ENCODE measurements at regions not wholly inside any gene's neighbourhood (a gene's known extent, or its start where the extent isn't known, plus 50 kb on each side); places are given as distances from the start of the nearest gene placed in this dataset.

DNA sequence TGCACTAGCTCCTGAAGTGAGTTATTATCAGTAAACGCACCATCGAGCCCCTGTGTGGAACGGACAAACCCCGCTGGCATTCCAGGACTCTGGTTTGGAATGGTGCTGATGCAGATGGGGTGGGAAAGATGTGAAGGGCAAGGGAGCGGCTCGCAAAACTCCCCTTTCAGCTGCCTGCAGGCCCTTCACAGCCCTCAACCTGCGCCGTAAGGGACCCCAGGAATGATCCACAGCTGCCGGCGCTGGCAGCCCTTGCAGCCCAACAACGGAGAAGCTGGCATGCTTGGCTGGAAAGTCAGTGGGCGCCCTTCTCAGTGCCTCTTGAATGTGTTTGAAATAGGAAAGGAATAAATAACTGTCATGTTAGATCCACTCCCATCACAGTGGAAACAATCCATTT is 1445.5 kb downstream of the BRD1 start:
- POLR2A ChIA-PET = no interaction called here
- TF ChIP-seq TCF7L2 (IDR thresholded peaks at IDR 0.05; ENCODE audit: low read depth, low read length) = no peak
- TF ChIP-seq, protein P1, sequence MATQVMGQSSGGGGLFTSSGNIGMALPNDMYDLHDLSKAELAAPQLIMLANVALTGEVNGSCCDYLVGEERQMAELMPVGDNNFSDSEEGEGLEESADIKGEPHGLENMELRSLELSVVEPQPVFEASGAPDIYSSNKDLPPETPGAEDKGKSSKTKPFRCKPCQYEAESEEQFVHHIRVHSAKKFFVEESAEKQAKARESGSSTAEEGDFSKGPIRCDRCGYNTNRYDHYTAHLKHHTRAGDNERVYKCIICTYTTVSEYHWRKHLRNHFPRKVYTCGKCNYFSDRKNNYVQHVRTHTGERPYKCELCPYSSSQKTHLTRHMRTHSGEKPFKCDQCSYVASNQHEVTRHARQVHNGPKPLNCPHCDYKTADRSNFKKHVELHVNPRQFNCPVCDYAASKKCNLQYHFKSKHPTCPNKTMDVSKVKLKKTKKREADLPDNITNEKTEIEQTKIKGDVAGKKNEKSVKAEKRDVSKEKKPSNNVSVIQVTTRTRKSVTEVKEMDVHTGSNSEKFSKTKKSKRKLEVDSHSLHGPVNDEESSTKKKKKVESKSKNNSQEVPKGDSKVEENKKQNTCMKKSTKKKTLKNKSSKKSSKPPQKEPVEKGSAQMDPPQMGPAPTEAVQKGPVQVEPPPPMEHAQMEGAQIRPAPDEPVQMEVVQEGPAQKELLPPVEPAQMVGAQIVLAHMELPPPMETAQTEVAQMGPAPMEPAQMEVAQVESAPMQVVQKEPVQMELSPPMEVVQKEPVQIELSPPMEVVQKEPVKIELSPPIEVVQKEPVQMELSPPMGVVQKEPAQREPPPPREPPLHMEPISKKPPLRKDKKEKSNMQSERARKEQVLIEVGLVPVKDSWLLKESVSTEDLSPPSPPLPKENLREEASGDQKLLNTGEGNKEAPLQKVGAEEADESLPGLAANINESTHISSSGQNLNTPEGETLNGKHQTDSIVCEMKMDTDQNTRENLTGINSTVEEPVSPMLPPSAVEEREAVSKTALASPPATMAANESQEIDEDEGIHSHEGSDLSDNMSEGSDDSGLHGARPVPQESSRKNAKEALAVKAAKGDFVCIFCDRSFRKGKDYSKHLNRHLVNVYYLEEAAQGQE (IDR thresholded peaks at IDR 0.05; ENCODE audit: insufficient read depth in 1 of 2, low read depth in 2 of 2, low read length in 1 of 2) = no peak
- BruUV-seq (replicated peaks) = no TSS peak

DNA sequence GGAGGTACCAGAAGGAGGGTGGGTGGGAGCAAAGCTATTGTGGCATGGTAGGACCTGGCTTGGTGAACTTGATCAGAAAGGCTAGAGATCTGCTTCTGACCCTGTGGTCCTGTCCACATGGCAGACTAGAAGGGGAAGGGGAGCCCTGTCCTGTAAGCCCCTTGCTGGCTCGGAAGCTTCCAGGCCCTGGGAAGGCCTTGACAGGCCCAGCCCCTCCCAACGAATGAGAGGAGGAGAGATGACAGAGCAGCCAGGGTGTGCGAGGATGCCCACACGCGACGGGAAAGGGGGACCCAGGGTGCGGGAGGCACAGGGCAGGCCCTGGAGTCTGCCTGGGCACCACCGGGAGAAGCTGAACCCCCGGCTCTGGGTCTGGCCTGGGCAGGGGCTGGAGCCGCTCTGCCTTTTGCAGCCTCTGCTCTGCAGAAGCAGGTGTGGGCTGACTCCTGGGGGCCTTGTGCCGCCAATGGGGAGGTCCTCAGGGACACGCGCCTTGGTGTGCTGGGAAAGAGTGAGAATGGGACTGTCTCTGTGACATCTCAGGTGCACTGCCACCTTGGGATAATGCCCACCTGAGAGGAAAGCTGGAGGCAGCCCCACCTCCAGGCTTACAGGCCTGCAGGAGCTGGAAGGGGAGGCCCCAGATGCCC is 1447.5 kb downstream of the BRD1 start:
- H3K27me3 ChIP-seq (ENCODE audit: control insufficient read depth, insufficient read depth, low read length) = no peaks in the 10 kb centered on the region; the same call in 1 of the 2 replicates
- TF ChIP-seq POLR2AphosphoS5 (IDR thresholded peaks at IDR 0.05; ENCODE audit: low read depth, low read length) = no peak
- TF ChIP-seq, protein P1 (IDR thresholded peaks at IDR 0.05; ENCODE audit: insufficient read depth in 1 of 2, low read depth in 2 of 2, low read length in 1 of 2) = no peak
- no peak for TF ChIP-seq TCF7L2 (IDR thresholded peaks at IDR 0.05; ENCODE audit: low read depth, low read length)
- TF ChIP-seq, protein P2, sequence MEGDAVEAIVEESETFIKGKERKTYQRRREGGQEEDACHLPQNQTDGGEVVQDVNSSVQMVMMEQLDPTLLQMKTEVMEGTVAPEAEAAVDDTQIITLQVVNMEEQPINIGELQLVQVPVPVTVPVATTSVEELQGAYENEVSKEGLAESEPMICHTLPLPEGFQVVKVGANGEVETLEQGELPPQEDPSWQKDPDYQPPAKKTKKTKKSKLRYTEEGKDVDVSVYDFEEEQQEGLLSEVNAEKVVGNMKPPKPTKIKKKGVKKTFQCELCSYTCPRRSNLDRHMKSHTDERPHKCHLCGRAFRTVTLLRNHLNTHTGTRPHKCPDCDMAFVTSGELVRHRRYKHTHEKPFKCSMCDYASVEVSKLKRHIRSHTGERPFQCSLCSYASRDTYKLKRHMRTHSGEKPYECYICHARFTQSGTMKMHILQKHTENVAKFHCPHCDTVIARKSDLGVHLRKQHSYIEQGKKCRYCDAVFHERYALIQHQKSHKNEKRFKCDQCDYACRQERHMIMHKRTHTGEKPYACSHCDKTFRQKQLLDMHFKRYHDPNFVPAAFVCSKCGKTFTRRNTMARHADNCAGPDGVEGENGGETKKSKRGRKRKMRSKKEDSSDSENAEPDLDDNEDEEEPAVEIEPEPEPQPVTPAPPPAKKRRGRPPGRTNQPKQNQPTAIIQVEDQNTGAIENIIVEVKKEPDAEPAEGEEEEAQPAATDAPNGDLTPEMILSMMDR (IDR thresholded peaks at IDR 0.05) = no peak
- TF ChIP-seq SIN3A (IDR thresholded peaks at IDR 0.05; ENCODE audit: borderline replicate concordance, insufficient read depth, low read depth, low read length) = no peak
- ATAC-seq (no peak), DNase-seq (ENCODE audit: low read depth, low spot score) (no peak)
- POLR2A ChIA-PET = no interaction called here
- in situ Hi-C loops (cut with HindIII; ENCODE audit: low pct_unique_long_range_greater_than_20kb, low sequenced_read_pairs) (no loop called here), intact Hi-C loops (cut with micrococcal nuclease; ENCODE audit: unreplicated experiment) (no loop called here)
- H3K4me3 ChIP-seq (ENCODE audit: low read depth in 2 of 2, low read length in 2 of 2) = no peak overlapping the region
- no peaks in the 10 kb centered on the region for H3K36me3 ChIP-seq (ENCODE audit: control insufficient read depth, insufficient read depth, low read length)
- no TSS peak for BruUV-seq (replicated peaks)
- no peaks in the 10 kb centered on the region for H3K4me1 ChIP-seq (ENCODE audit: control insufficient read depth, insufficient read depth, low read length)
- CTCF ChIA-PET = no interaction called here
- no peak overlapping the region for H3K27ac ChIP-seq (ENCODE audit: low read length)
- peaks cover under 1% of the 10 kb centered on the region; the same call in 1 of the 2 replicates for H3K9me3 ChIP-seq (ENCODE audit: control insufficient read depth, insufficient read depth, low read depth, low read length)

More for the DNA sequence above, 1445.5 kb downstream of the BRD1 start:
- Histone ChIP-seq H3K27me3 (ENCODE audit: control insufficient read depth, insufficient read depth, low read length) (no peaks in the 10 kb centered on the region; the same call in 1 of the 2 replicates), H3K4me3 (ENCODE audit: low read depth in 2 of 2, low read length in 2 of 2) (no peak overlapping the region), H3K4me1 (ENCODE audit: control insufficient read depth, insufficient read depth, low read length) (no peaks in the 10 kb centered on the region), H3K36me3 (ENCODE audit: control insufficient read depth, insufficient read depth, low read length) (no peaks in the 10 kb centered on the region), H3K9me3 (ENCODE audit: control insufficient read depth, insufficient read depth, low read depth, low read length) (peaks cover 6% of the 10 kb centered on the region; the same call in 1 of the 2 replicates), H3K27ac (ENCODE audit: low read length) (no peak overlapping the region)
- ATAC-seq = no peak
- in situ Hi-C loops (cut with HindIII; ENCODE audit: low pct_unique_long_range_greater_than_20kb, low sequenced_read_pairs) (no loop called here), intact Hi-C loops (cut with micrococcal nuclease; ENCODE audit: unreplicated experiment) (no loop called here)
- CTCF ChIA-PET = no interaction called here
- DNase-seq (ENCODE audit: low read depth, low spot score) = no peak

Measured in Panc1 (cell line).